ENCODE measurements at regions not wholly inside any gene's neighbourhood (a gene's known extent, or its start where the extent isn't known, plus 50 kb on each side); places are given as distances from the start of the nearest gene placed in this dataset.
"Not testable (repeated sequence)": the region's sequence is repeated elsewhere in the genome, so short reads cannot be mapped to it uniquely, and the experiment has no call there.

GRCh38 chr11:38456371-38456770, 1858.3 kb upstream of the RAG2 start:
- no peak overlapping the region for H3K4me3 Mint-ChIP-seq
- no peaks in the 10 kb centered on the region for H3K4me1 Mint-ChIP-seq
- DNase-seq (no peak), ATAC-seq (replicated peaks) (no peak)
- peaks cover 3 to 6% of the 10 kb centered on the region in 2 donors for H3K9me3 Mint-ChIP-seq
- no peak overlapping the region for H3K27ac Mint-ChIP-seq
- no peaks in the 10 kb centered on the region for H3K27me3 Mint-ChIP-seq
- no peaks in the 10 kb centered on the region for H3K36me3 Mint-ChIP-seq

GRCh38 chr11:38448284-38448683, 1850.2 kb upstream of the RAG2 start:
- no peak for ATAC-seq (replicated peaks)
- Mint-ChIP-seq H3K27ac (no peak overlapping the region), H3K4me1 (no peaks in the 10 kb centered on the region), H3K9me3 (no peaks in the 10 kb centered on the region), H3K27me3 (no peaks in the 10 kb centered on the region), H3K4me3 (no peak overlapping the region), H3K36me3 (no peaks in the 10 kb centered on the region)
- no peak for DNase-seq

GRCh38 chr11:38446336-38446735, 1848.3 kb upstream of the RAG2 start:
- Mint-ChIP-seq H3K4me3 (no peak overlapping the region), H3K9me3 (peaks cover 0 to 3% of the 10 kb centered on the region in 2 donors), H3K27ac (no peak overlapping the region), H3K36me3 (no peaks in the 10 kb centered on the region), H3K27me3 (no peaks in the 10 kb centered on the region), H3K4me1 (no peaks in the 10 kb centered on the region)
- ATAC-seq (replicated peaks) (no peak), DNase-seq (no peak)

GRCh38 chr11:38438091-38438490, 1840.1 kb upstream of the RAG2 start:
- Mint-ChIP-seq H3K4me3 (no peak overlapping the region), H3K27ac (no peak overlapping the region), H3K4me1 (no peaks in the 10 kb centered on the region), H3K36me3 (no peaks in the 10 kb centered on the region), H3K27me3 (no peaks in the 10 kb centered on the region), H3K9me3 (peaks cover 4 to 8% of the 10 kb centered on the region in 2 donors)
- no peak for DNase-seq
- no peak for ATAC-seq (replicated peaks)

GRCh38 chr11:38425578-38425977, 1827.5 kb upstream of the RAG2 start:
- no peak for DNase-seq
- peaks cover 4 to 6% of the 10 kb centered on the region in 2 donors for H3K9me3 Mint-ChIP-seq

GRCh38 chr11:38423042-38423441, 1825.0 kb upstream of the RAG2 start:
- DNase-seq (no peak), ATAC-seq (replicated peaks) (no peak)
- Mint-ChIP-seq H3K9me3 (peaks cover 0 to 3% of the 10 kb centered on the region in 2 donors), H3K4me3 (no peak overlapping the region), H3K4me1 (no peaks in the 10 kb centered on the region), H3K27ac (no peak overlapping the region), H3K36me3 (no peaks in the 10 kb centered on the region), H3K27me3 (no peaks in the 10 kb centered on the region)

More at GRCh38 chr11:38425578-38425977, 1827.5 kb upstream of the RAG2 start:
- no peak for ATAC-seq (replicated peaks)
- no peaks in the 10 kb centered on the region for H3K4me1 Mint-ChIP-seq
- no peak overlapping the region for H3K27ac Mint-ChIP-seq
- H3K36me3 Mint-ChIP-seq, result no peaks in the 10 kb centered on the region
- no peak overlapping the region for H3K4me3 Mint-ChIP-seq
- H3K27me3 Mint-ChIP-seq, result no peaks in the 10 kb centered on the region

GRCh38 chr11:38416141-38416540, 1818.1 kb upstream of the RAG2 start:
- H3K36me3 Mint-ChIP-seq, result no peaks in the 10 kb centered on the region
- H3K9me3 Mint-ChIP-seq, result peaks cover 8 to 17% of the 10 kb centered on the region in 2 donors
- no peaks in the 10 kb centered on the region for H3K27me3 Mint-ChIP-seq
- DNase-seq, result no peak
- H3K4me3 Mint-ChIP-seq, result no peak overlapping the region
- ATAC-seq (replicated peaks), result no peak
- H3K4me1 Mint-ChIP-seq, result no peaks in the 10 kb centered on the region
- no peak overlapping the region for H3K27ac Mint-ChIP-seq

- Mint-ChIP-seq H3K4me1 (no peaks in the 10 kb centered on the region), H3K4me3 (no peak overlapping the region), H3K9me3 (peaks cover 9 to 19% of the 10 kb centered on the region in 2 donors), H3K27me3 (no peaks in the 10 kb centered on the region), H3K27ac (no peak overlapping the region), H3K36me3 (no peaks in the 10 kb centered on the region)
- ATAC-seq (replicated peaks) (peak in 1 of 2 donors; percentile 12), DNase-seq (no peak)
Observed at GRCh38 chr11:38411149-38411548, 1813.1 kb upstream of the RAG2 start.

GRCh38 chr11:38402063-38402462, 1804.0 kb upstream of the RAG2 start:
- no peak overlapping the region for H3K27ac Mint-ChIP-seq
- no peak overlapping the region for H3K4me3 Mint-ChIP-seq
- H3K4me1 Mint-ChIP-seq, result no peaks in the 10 kb centered on the region
- no peaks in the 10 kb centered on the region for H3K27me3 Mint-ChIP-seq
- DNase-seq (no peak), ATAC-seq (replicated peaks) (no peak)
- no peaks in the 10 kb centered on the region for H3K36me3 Mint-ChIP-seq
- peaks cover 0 to 8% of the 10 kb centered on the region in 2 donors for H3K9me3 Mint-ChIP-seq

GRCh38 chr11:38392176-38392575, 1794.1 kb upstream of the RAG2 start:
- DNase-seq (no peak), ATAC-seq (replicated peaks) (no peak)
- H3K9me3 Mint-ChIP-seq, result no peaks in the 10 kb centered on the region

GRCh38 chr11:38384568-38384967, 1786.5 kb upstream of the RAG2 start:
- no peaks in the 10 kb centered on the region for H3K27me3 Mint-ChIP-seq
- no peak overlapping the region for H3K4me3 Mint-ChIP-seq
- no peaks in the 10 kb centered on the region for H3K4me1 Mint-ChIP-seq
- H3K9me3 Mint-ChIP-seq, result no peaks in the 10 kb centered on the region
- no peaks in the 10 kb centered on the region for H3K36me3 Mint-ChIP-seq
- H3K27ac Mint-ChIP-seq, result no peak overlapping the region
- ATAC-seq (replicated peaks) (no peak), DNase-seq (no peak)

More at GRCh38 chr11:38392176-38392575, 1794.1 kb upstream of the RAG2 start:
- Mint-ChIP-seq H3K27ac (no peak overlapping the region), H3K4me1 (no peaks in the 10 kb centered on the region), H3K27me3 (no peaks in the 10 kb centered on the region), H3K4me3 (no peak overlapping the region), H3K36me3 (no peaks in the 10 kb centered on the region)

GRCh38 chr11:38365274-38365673, 1767.2 kb upstream of the RAG2 start:
- no peak for ATAC-seq (replicated peaks)
- peaks cover 0 to 3% of the 10 kb centered on the region in 2 donors for H3K9me3 Mint-ChIP-seq
- no peak overlapping the region for H3K4me3 Mint-ChIP-seq
- no peak overlapping the region for H3K27ac Mint-ChIP-seq
- DNase-seq, result no peak
- H3K4me1 Mint-ChIP-seq, result no peaks in the 10 kb centered on the region
- no peaks in the 10 kb centered on the region for H3K27me3 Mint-ChIP-seq
- no peaks in the 10 kb centered on the region for H3K36me3 Mint-ChIP-seq

- Mint-ChIP-seq H3K4me3 (no peak overlapping the region), H3K9me3 (peaks cover 0 to 2% of the 10 kb centered on the region in 2 donors), H3K4me1 (no peaks in the 10 kb centered on the region), H3K27ac (no peak overlapping the region), H3K36me3 (no peaks in the 10 kb centered on the region), H3K27me3 (no peaks in the 10 kb centered on the region)
- no peak for ATAC-seq (replicated peaks)
- no peak for DNase-seq
Observed at GRCh38 chr11:38356255-38356654, 1758.2 kb upstream of the RAG2 start.

- H3K9me3 Mint-ChIP-seq, result peaks cover 3 to 5% of the 10 kb centered on the region in 2 donors
- no peak overlapping the region for H3K4me3 Mint-ChIP-seq
- no peak for ATAC-seq (replicated peaks)
- DNase-seq, result no peak
- H3K4me1 Mint-ChIP-seq, result no peaks in the 10 kb centered on the region
- H3K27ac Mint-ChIP-seq, result no peak overlapping the region
- H3K36me3 Mint-ChIP-seq, result no peaks in the 10 kb centered on the region
- H3K27me3 Mint-ChIP-seq, result no peaks in the 10 kb centered on the region
Observed at GRCh38 chr11:38345286-38345685, 1747.2 kb upstream of the RAG2 start.

GRCh38 chr11:38341612-38342011, 1743.6 kb upstream of the RAG2 start:
- not testable (repeated sequence) for H3K4me3 Mint-ChIP-seq; H3K27ac Mint-ChIP-seq; ATAC-seq (replicated peaks); H3K9me3 Mint-ChIP-seq; DNase-seq; H3K27me3 Mint-ChIP-seq; H3K36me3 Mint-ChIP-seq; H3K4me1 Mint-ChIP-seq

- DNase-seq (no peak), ATAC-seq (replicated peaks) (no peak)
- no peaks in the 10 kb centered on the region for H3K36me3 Mint-ChIP-seq
- peaks cover 8% of the 10 kb centered on the region in 2 donors for H3K9me3 Mint-ChIP-seq
- H3K27me3 Mint-ChIP-seq, result no peaks in the 10 kb centered on the region
- no peak overlapping the region for H3K4me3 Mint-ChIP-seq
- no peaks in the 10 kb centered on the region for H3K4me1 Mint-ChIP-seq
- no peak overlapping the region for H3K27ac Mint-ChIP-seq
Observed at GRCh38 chr11:38339835-38340440, 1741.9 kb upstream of the RAG2 start.

All from stimulated activated naive B cell treated with anti-CD40 and anti-IgM and Interleukin-4, amounts not matched to agents 10 μg/mL and 1 μg/mL and 100 μg/mL, for 72 hours (primary cell).